ENCODE measurements at regions not wholly inside any gene's neighbourhood (a gene's known extent, or its start where the extent isn't known, plus 50 kb on each side); places are given as distances from the start of the nearest gene placed in this dataset.

GRCh38 chr3:48088749-48089466, 72.7 kb upstream of the MAP4 start (continued):
- TF ChIP-seq NBN (IDR thresholded peaks at IDR 0.05; ENCODE audit: low read depth) (0 out of 2 replicates have a peak, but pooled peaks have one; percentile 75), SAP30 (IDR thresholded peaks at IDR 0.05; ENCODE audit: borderline replicate concordance, insufficient read depth, low read depth, low read length, poor library complexity, severe bottlenecking) (peak; percentile 58), NFATC3 (IDR thresholded peaks at IDR 0.05) (no peak), RBM39 (optimal IDR thresholded peaks at IDR 0.05; ENCODE audit: low read depth, low read length) (no peak), ZNF561 (CRISPR knock-in tag; conservative IDR thresholded peaks at IDR 0.05) (no peak), SREBF1 (IDR thresholded peaks at IDR 0.05; ENCODE audit: borderline replicate concordance, low read depth, low read length) (no peak), HCFC1 (IDR thresholded peaks at IDR 0.05; ENCODE audit: low read depth, low read length) (peak; percentile 60), FUS (optimal IDR thresholded peaks at IDR 0.05; ENCODE audit: low read depth, low read length) (no peak), MAFK (IDR thresholded peaks at IDR 0.05; ENCODE audit: low read length) (no peak), AFF4 (CRISPR knock-in tag; IDR thresholded peaks at IDR 0.05) (peak; percentile 97), ADNP (tag; IDR thresholded peaks at IDR 0.05) (no peak), RBM14 (IDR thresholded peaks at IDR 0.05; ENCODE audit: borderline replicate concordance, insufficient read depth, low read depth, low read length) (no peak), ZNF57 (CRISPR knock-in tag; IDR thresholded peaks at IDR 0.05) (no peak), TOE1 (IDR thresholded peaks at IDR 0.05; ENCODE audit: borderline replicate concordance) (peak; percentile 65), TOE1 (CRISPR knock-in tag; IDR thresholded peaks at IDR 0.05; ENCODE audit: borderline replicate concordance, low read depth) (0 out of 2 replicates have a peak, but pooled peaks have one; percentile 53), NCOA6 (IDR thresholded peaks at IDR 0.05) (no peak), ELF4 (CRISPR knock-in tag; IDR thresholded peaks at IDR 0.05) (peak; percentile 35; the same call in 1 of the 2 replicates), ZNF551 (CRISPR knock-in tag; IDR thresholded peaks at IDR 0.05) (no peak), NFE2 (IDR thresholded peaks at IDR 0.05; ENCODE audit: low read depth) (no peak), ERF (CRISPR knock-in tag; IDR thresholded peaks at IDR 0.05) (0 out of 2 replicates have a peak, but pooled peaks have one; percentile 20), RBFOX2 (IDR thresholded peaks at IDR 0.05; ENCODE audit: low read depth, low read length) (peak; percentile 93), ZHX1 (conservative IDR thresholded peaks at IDR 0.05; ENCODE audit: low read length) (no peak), PHTF2 (CRISPR knock-in tag; IDR thresholded peaks at IDR 0.05) (no peak), ZBED1 (IDR thresholded peaks at IDR 0.05) (no peak), DACH1 (IDR thresholded peaks at IDR 0.05; ENCODE audit: partially characterized antibody) (peak; percentile 34)
